Ecto neural progenitor cell (in vitro differentiated cells): ENCODE measurements at regions not wholly inside any gene's neighbourhood (a gene's known extent, or its start where the extent isn't known, plus 50 kb on each side); places are given as distances from the start of the nearest gene placed in this dataset.
"Not testable (repeated sequence)": the region's sequence is repeated elsewhere in the genome, so short reads cannot be mapped to it uniquely, and the experiment has no call there.

Source experiments
- DNase-seq: peaks from one replicate; pipeline ENCODE4 v3.0.0-alpha.2; 2018; ENCODE audit warnings: low spot score

- DNase-seq = no peak
These were observed 382.7 kb downstream of the RPS24 start for GRCh38 chr10:78416031-78417011.

GRCh38 chr10:78417425-78418370 is 384.0 kb downstream of the RPS24 start:
- DNase-seq = no peak

GRCh38 chr10:78419481-78420265 is 386.0 kb downstream of the RPS24 start:
- DNase-seq = no peak

- DNase-seq = no peak
These were observed 387.5 kb downstream of the RPS24 start for GRCh38 chr10:78420946-78421735.

GRCh38 chr10:78424050-78424449 is 390.4 kb downstream of the RPS24 start:
- DNase-seq = not testable (repeated sequence)

GRCh38 chr10:78424723-78425122 is 391.1 kb downstream of the RPS24 start:
- DNase-seq = no peak

- no peak for DNase-seq
These were observed 392.5 kb downstream of the RPS24 start for GRCh38 chr10:78426181-78426580.

- DNase-seq = no peak
These were observed 393.9 kb downstream of the RPS24 start for GRCh38 chr10:78427497-78428031.

GRCh38 chr10:78428579-78428978 is 394.9 kb downstream of the RPS24 start:
- no peak for DNase-seq

GRCh38 chr10:78429984-78430383 is 396.3 kb downstream of the RPS24 start:
- DNase-seq = no peak

- DNase-seq = no peak
These were observed 398.9 kb downstream of the RPS24 start for GRCh38 chr10:78432583-78432982.

GRCh38 chr10:78433076-78433595 is 399.5 kb downstream of the RPS24 start:
- DNase-seq = no peak

- no peak for DNase-seq
These were observed 400.3 kb downstream of the RPS24 start for GRCh38 chr10:78433766-78434535.

GRCh38 chr10:78434886-78435285 is 401.2 kb downstream of the RPS24 start:
- DNase-seq = no peak

GRCh38 chr10:78435484-78436221 is 402.0 kb downstream of the RPS24 start:
- DNase-seq = no peak

GRCh38 chr10:78436222-78436573 is 402.5 kb downstream of the RPS24 start:
- DNase-seq = peak; percentile 71

- no peak for DNase-seq
These were observed 403.2 kb downstream of the RPS24 start for GRCh38 chr10:78436706-78437406.

GRCh38 chr10:78437407-78437768 is 403.7 kb downstream of the RPS24 start:
- no peak for DNase-seq
